Nephron (organoid): ENCODE measurements at regions not wholly inside any gene's neighbourhood (a gene's known extent, or its start where the extent isn't known, plus 50 kb on each side); places are given as distances from the start of the nearest gene placed in this dataset.
"Not testable (repeated sequence)": the region's sequence is repeated elsewhere in the genome, so short reads cannot be mapped to it uniquely, and the experiment has no call there.

Experiments used
- H3K27ac Mint-ChIP-seq, 3 experiments: 2 replicates each; pipeline ENCODE4 v1.8.0; 2020; ENCODE audit warnings: mixed read lengths in 3 of 3, mild to moderate bottlenecking in 2 of 3, moderate library complexity in 1 of 3
- H3K27me3 Mint-ChIP-seq: 2 replicates; pipeline ENCODE4 v1.8.0; 2021; ENCODE audit warnings: low read depth, mild to moderate bottlenecking, moderate library complexity, mixed read lengths
- H3K36me3 Mint-ChIP-seq: 2 replicates; pipeline ENCODE4 v1.8.0; 2020; ENCODE audit warnings: low read depth, mixed read lengths
- H3K4me1 Mint-ChIP-seq: 2 replicates; pipeline ENCODE4 v1.8.0; 2020; ENCODE audit warnings: mixed read lengths
- H3K4me3 Mint-ChIP-seq, 3 experiments: 2 replicates each; pipeline ENCODE4 v1.8.0; 2020; ENCODE audit warnings: mild to moderate bottlenecking in 3 of 3, mixed read lengths in 3 of 3, moderate library complexity in 2 of 3
- H3K9me3 Mint-ChIP-seq: 2 replicates; pipeline ENCODE4 v1.8.0; 2020; ENCODE audit warnings: mixed read lengths
- CTCF ChIP-seq, 3 experiments: fragments of 200-600 bp; sonication (generic); IDR thresholded peaks; one replicate each; pipeline ENCODE4 v1.5.0; 2021; ENCODE audit warnings: antibody characterized with exemption in 3 of 3; ENCODE audit not compliant: unreplicated experiment in 3 of 3

DNA sequence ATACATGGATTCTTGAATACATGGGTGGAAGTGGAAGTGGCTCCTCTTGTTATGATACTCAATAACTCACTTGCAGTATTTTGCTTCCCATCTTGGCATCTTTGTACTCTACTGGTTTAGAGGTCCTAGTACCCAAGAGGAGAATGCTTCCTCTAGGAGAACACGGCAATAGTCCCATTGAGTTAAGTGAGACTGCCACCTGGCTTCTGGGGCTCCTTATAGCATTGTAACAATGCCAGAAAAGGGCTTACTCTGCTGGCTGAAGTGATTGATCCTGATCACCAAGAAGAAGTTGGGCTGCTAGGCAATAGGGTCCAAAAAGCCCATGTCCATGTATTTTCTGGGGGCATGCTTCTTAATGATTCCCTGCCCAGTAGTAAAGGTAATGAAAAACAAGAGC lies 627.6 kb upstream of the SGCD start:
- no peak overlapping the region for H3K27ac Mint-ChIP-seq
- H3K27me3 Mint-ChIP-seq: peaks cover 8% of the 10 kb centered on the region
- no peak for TF ChIP-seq CTCF (IDR thresholded peaks at IDR 0.05; ENCODE audit: unreplicated experiment in 3 of 3)
- H3K4me3 Mint-ChIP-seq: no peak overlapping the region
- no peaks in the 10 kb centered on the region for H3K36me3 Mint-ChIP-seq
- peaks cover 7% of the 10 kb centered on the region for H3K9me3 Mint-ChIP-seq
- H3K4me1 Mint-ChIP-seq: no peaks in the 10 kb centered on the region

DNA sequence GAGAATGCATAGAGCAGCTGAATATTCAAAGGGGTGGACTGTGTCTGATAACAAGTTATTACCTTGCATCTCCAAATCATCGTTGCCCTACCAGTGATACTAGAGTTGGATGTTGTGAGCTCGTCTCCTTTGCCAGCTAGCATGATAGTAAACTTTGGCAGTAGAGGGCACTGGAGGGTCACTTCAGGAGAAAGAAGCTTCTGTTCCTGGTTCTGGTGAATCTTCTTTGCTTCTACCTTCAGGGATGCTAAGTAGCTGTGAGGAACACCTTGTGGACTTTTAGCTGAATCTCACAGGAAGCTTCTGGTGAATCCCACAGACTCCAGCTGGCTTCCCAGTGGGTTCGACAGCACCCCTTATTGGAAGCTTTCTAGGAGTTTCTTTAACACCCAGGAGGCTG lies 626.6 kb upstream of the SGCD start:
- Mint-ChIP-seq H3K4me1 (no peaks in the 10 kb centered on the region), H3K27ac (no peak overlapping the region), H3K36me3 (no peaks in the 10 kb centered on the region), H3K27me3 (peaks cover 4% of the 10 kb centered on the region), H3K9me3 (peaks cover 7% of the 10 kb centered on the region), H3K4me3 (no peak overlapping the region)
- TF ChIP-seq CTCF (IDR thresholded peaks at IDR 0.05; ENCODE audit: unreplicated experiment in 3 of 3): no peak

- H3K36me3 Mint-ChIP-seq: no peaks in the 10 kb centered on the region
- TF ChIP-seq CTCF (IDR thresholded peaks at IDR 0.05; ENCODE audit: unreplicated experiment in 3 of 3): no peak
- no peak overlapping the region for H3K27ac Mint-ChIP-seq
- H3K4me3 Mint-ChIP-seq: no peak overlapping the region
- H3K4me1 Mint-ChIP-seq: no peaks in the 10 kb centered on the region
- peaks cover 4% of the 10 kb centered on the region for H3K9me3 Mint-ChIP-seq
- no peaks in the 10 kb centered on the region for H3K27me3 Mint-ChIP-seq
Observed at GRCh38 chr5:155711882-155712281, 615.1 kb upstream of the SGCD start.

- H3K9me3 Mint-ChIP-seq, H3K27ac Mint-ChIP-seq, H3K27me3 Mint-ChIP-seq, H3K36me3 Mint-ChIP-seq, H3K4me3 Mint-ChIP-seq, H3K4me1 Mint-ChIP-seq: not testable (repeated sequence)
Observed at GRCh38 chr5:155714435-155714834, 612.5 kb upstream of the SGCD start.

- Mint-ChIP-seq H3K36me3 (no peaks in the 10 kb centered on the region), H3K27me3 (peaks cover 93% of the 10 kb centered on the region), H3K4me3 (peak overlapping the region; percentile 4 to 34 (median 15)), H3K9me3 (no peaks in the 10 kb centered on the region), H3K27ac (no peak overlapping the region), H3K4me1 (peaks cover 16% of the 10 kb centered on the region)
- TF ChIP-seq CTCF (IDR thresholded peaks at IDR 0.05; ENCODE audit: unreplicated experiment in 3 of 3): no peak
Observed at GRCh38 chr5:155726267-155726666, 600.7 kb upstream of the SGCD start.

DNA sequence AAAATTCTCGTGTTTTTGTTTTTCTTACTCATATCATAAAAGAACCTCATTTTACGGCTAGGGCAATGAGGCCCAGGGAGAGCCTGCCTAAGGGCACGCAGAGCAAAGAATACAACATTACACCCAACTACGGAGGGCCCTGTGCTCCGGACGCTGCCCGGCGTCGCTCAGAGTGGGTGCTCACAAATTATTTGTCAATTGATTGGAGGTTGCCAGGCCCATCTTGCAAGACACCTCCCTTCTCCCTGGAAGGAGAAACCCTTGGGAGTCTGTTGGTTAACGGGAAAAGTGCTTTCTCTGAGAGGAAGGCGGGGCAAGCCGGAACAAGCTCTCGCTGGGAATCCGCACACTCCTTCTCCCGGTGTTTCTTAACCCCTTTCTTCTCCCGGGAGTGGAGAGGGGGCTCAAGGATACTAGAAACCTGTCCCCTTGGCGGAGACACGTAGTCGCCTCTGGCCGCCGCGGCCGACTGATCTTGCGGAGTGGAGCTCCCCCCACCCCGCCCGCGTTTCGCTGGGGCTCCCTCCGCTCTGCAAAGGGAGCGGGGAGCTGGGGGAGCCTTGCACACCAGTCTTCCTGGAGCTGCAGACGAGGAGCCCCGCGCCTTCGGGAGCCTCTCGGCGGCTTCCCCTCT lies 599.3 kb upstream of the SGCD start:
- Mint-ChIP-seq H3K27me3 (peaks cover 93% of the 10 kb centered on the region), H3K9me3 (no peaks in the 10 kb centered on the region), H3K36me3 (no peaks in the 10 kb centered on the region), H3K4me1 (peaks cover 27% of the 10 kb centered on the region), H3K4me3 (peak overlapping the region; percentile 66 to 74 (median 66)), H3K27ac (no peak overlapping the region)
- no peak for TF ChIP-seq CTCF (IDR thresholded peaks at IDR 0.05; ENCODE audit: unreplicated experiment in 3 of 3)
